PFSK-1 (cell line): ENCODE measurements at regions not wholly inside any gene's neighbourhood (a gene's known extent, or its start where the extent isn't known, plus 50 kb on each side); places are given as distances from the start of the nearest gene placed in this dataset.

ENCODE experiments used
- FOXP2 ChIP-seq: optimal IDR thresholded peaks from 2 replicates; pipeline ENCODE3; 2011; ENCODE audit warnings: borderline replicate concordance, control low read depth, inconsistent platforms; ENCODE audit not compliant: insufficient read depth; ENCODE audit errors: extremely low read length, extremely low read depth
- POLR2AphosphoS5 ChIP-seq: IDR thresholded peaks from 2 replicates; pipeline ENCODE4 v1.6.1; 2012; ENCODE audit warnings: low read depth, mild to moderate bottlenecking, control low read depth, low read length, moderate library complexity
- SIN3A ChIP-seq: IDR thresholded peaks from 2 replicates; pipeline ENCODE4 v1.6.1; 2012; ENCODE audit warnings: mild to moderate bottlenecking, low read length, moderate library complexity, borderline replicate concordance; ENCODE audit not compliant: insufficient read depth
- TAF1 ChIP-seq: IDR thresholded peaks from 2 replicates; pipeline ENCODE4 v1.6.1; 2012; ENCODE audit warnings: low read length, control low read depth, borderline replicate concordance; ENCODE audit not compliant: insufficient read depth
- TF ChIP-seq, protein P1 (sequence below), 2 experiments: IDR thresholded peaks; 2 replicates each; pipeline versions ENCODE4 v1.6.1 to v1.8.0; 2011 to 2012; ENCODE audit warnings: low read depth in 2 of 2, low read length in 2 of 2, control low read depth in 1 of 2, inconsistent platforms in 1 of 2, mild to moderate bottlenecking in 1 of 2, moderate library complexity in 1 of 2; ENCODE audit not compliant: insufficient read depth in 1 of 2

DNA sequence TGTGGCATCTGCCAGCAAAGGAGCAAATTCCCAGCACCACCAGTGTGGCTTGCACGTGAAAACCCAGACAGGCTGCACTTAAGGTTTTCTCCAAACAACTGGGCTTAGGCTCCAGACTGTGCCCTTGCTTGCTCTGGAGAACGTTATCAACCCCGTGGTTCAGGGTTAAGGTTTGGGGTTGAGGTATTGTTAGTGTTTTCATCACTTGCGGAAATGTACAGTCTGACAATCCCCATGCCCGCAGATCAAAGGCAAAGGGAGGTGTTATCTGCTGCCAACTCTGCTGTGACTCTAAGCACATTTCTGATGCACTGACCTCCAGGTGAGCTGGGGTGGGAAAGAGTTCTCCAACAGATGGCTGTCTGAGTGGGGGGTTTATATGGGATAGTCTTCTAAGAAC, 253.5 kb upstream of the NT5C1B start:
- TF ChIP-seq, protein P1, sequence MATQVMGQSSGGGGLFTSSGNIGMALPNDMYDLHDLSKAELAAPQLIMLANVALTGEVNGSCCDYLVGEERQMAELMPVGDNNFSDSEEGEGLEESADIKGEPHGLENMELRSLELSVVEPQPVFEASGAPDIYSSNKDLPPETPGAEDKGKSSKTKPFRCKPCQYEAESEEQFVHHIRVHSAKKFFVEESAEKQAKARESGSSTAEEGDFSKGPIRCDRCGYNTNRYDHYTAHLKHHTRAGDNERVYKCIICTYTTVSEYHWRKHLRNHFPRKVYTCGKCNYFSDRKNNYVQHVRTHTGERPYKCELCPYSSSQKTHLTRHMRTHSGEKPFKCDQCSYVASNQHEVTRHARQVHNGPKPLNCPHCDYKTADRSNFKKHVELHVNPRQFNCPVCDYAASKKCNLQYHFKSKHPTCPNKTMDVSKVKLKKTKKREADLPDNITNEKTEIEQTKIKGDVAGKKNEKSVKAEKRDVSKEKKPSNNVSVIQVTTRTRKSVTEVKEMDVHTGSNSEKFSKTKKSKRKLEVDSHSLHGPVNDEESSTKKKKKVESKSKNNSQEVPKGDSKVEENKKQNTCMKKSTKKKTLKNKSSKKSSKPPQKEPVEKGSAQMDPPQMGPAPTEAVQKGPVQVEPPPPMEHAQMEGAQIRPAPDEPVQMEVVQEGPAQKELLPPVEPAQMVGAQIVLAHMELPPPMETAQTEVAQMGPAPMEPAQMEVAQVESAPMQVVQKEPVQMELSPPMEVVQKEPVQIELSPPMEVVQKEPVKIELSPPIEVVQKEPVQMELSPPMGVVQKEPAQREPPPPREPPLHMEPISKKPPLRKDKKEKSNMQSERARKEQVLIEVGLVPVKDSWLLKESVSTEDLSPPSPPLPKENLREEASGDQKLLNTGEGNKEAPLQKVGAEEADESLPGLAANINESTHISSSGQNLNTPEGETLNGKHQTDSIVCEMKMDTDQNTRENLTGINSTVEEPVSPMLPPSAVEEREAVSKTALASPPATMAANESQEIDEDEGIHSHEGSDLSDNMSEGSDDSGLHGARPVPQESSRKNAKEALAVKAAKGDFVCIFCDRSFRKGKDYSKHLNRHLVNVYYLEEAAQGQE (IDR thresholded peaks at IDR 0.05; ENCODE audit: insufficient read depth in 1 of 2, low read depth in 2 of 2, low read length in 2 of 2) = no peak
- TF ChIP-seq SIN3A (no peak), FOXP2 (no peak), TAF1 (no peak), POLR2AphosphoS5 (no peak)

DNA sequence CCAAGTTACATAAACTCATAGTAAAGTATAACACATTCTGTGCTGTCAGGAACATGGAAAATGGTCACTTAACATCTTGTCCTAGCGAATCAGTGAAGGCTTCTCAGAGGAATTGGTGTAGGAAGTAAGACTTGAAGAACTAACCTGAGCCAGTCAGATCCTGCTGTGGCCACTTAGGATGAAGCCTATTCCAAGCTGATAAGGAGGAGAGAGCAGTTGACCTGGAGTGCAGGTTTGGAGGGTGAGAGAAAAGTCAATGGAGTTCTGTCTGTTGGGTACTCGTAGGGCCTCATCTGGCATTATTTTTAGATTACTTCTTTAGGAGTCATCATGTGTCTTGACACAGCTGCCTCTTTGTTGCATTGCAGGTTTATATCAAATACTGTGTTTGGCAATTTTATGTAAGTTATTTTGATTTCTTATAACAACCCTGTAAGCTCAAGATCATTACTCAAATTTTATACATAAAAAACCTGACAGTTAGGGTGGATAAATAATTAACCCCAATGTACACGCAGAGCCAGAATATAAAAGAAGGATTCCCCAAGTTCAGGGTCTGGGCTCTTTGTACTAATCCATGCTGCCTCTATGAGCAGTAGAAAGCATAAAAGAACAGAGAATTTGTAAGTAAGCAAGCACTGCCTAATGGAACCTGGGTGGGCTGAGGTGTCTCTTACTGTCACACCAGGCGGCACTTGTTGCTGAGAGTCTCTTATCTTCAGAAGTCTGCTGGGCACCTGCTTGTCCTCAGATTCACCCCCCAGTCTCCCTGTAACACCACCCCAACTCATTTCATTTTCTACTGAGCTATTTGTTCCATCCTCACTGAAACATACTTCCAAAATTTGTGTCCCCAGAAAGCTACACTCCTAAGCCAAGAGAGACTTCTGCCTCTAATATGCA, 252.1 kb upstream of the NT5C1B start:
- no peak for TF ChIP-seq SIN3A
- no peak for TF ChIP-seq FOXP2
- TF ChIP-seq TAF1 = no peak
- no peak for TF ChIP-seq POLR2AphosphoS5
- TF ChIP-seq, protein P1 (IDR thresholded peaks at IDR 0.05; ENCODE audit: insufficient read depth in 1 of 2, low read depth in 2 of 2, low read length in 2 of 2) = no peak

DNA sequence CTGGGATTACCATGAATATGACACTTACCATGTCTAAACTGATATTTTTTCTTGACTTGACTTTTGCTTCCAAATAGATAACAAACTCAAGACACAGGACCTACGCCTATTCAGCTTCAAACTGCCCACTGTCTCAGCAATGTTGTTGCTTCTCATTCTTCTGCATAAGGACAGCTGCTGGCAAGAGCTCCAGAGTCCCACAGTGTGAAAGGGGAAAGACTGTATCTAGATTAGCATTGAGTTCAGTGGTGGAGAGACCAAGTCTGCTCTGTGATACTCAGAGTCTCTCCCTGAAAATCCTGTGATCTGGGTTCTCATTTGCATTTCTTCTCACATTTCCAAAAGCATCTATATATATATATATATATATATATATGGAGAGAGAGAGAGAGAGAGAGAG, 247.9 kb upstream of the NT5C1B start:
- no peak for TF ChIP-seq SIN3A
- TF ChIP-seq FOXP2 = no peak
- TF ChIP-seq POLR2AphosphoS5 = no peak
- TF ChIP-seq, protein P1 (IDR thresholded peaks at IDR 0.05; ENCODE audit: insufficient read depth in 1 of 2, low read depth in 2 of 2, low read length in 2 of 2) = no peak
- no peak for TF ChIP-seq TAF1

GRCh38 chr2:18836436-18836835, 247.1 kb upstream of the NT5C1B start:
- TF ChIP-seq POLR2AphosphoS5 = no peak
- TF ChIP-seq FOXP2 = no peak
- TF ChIP-seq, protein P1 (IDR thresholded peaks at IDR 0.05; ENCODE audit: insufficient read depth in 1 of 2, low read depth in 2 of 2, low read length in 2 of 2) = no peak
- no peak for TF ChIP-seq SIN3A
- no peak for TF ChIP-seq TAF1
